Mucosa of descending colon (tissue), 3 donors: ENCODE measurements at regions not wholly inside any gene's neighbourhood (a gene's known extent, or its start where the extent isn't known, plus 50 kb on each side); places are given as distances from the start of the nearest gene placed in this dataset.
A peak's percentile ranks its signal among the peaks of the same experiment; 100 is the strongest.

Experiments used
- ATAC-seq: fragments of 200-7000 bp; cut with Tn5 transposase; one replicate; pipeline ENCODE4 v1.9.1; 2020; ENCODE audit warnings: mild to moderate bottlenecking, moderate library complexity
- DNase-seq, 3 donors: peaks; one replicate each; pipeline ENCODE4 v3.0.0-alpha.2; 2020
- H3K36me3 ChIP-seq: fragments of 200-600 bp; one replicate; pipeline ENCODE4 v1.8.0; 2021; ENCODE audit warnings: low read depth, mild to moderate bottlenecking
- H3K4me1 ChIP-seq: fragments of 200-600 bp; one replicate; pipeline ENCODE4 v1.8.0; 2021; ENCODE audit warnings: low read depth, mild to moderate bottlenecking
- H3K4me3 ChIP-seq: fragments of 200-600 bp; one replicate; pipeline ENCODE4 v1.8.0; 2021; ENCODE audit warnings: mild to moderate bottlenecking
- H3K9me3 ChIP-seq: fragments of 200-600 bp; one replicate; pipeline ENCODE4 v1.8.0; 2021; ENCODE audit warnings: mild to moderate bottlenecking
- CTCF ChIP-seq: fragments of 200-600 bp; IDR thresholded peaks from one replicate; pipeline ENCODE4 v1.8.0; 2022; ENCODE audit warnings: antibody characterized with exemption, mild to moderate bottlenecking
- intact Hi-C, 2 donors: fragments of 100-400 bp; cut with DNase I in 1 of 2; cut with micrococcal nuclease in 1 of 2; formaldehyde crosslinking; loops; one replicate each; pipeline versions ENCODE4 v1.11.0 to v1.11.1; 2022; cut with DNase I, micrococcal nuclease
- donor health status: DM: no; HTN: no; CAD: no; lungs with moderate emphysema.
- donor health status: DM: no; HTN: no; CAD: no.
- donor health status: DM: no; HTN: yes; CAD: no.

- no peak for DNase-seq
- peaks cover 11% of the 10 kb centered on the region for H3K4me1 ChIP-seq
- H3K9me3 ChIP-seq = no peaks in the 10 kb centered on the region
- intact Hi-C loops = no loop called here
- no peak for TF ChIP-seq CTCF
- H3K4me3 ChIP-seq = no peak overlapping the region
- H3K36me3 ChIP-seq = no peaks in the 10 kb centered on the region
- no peak for ATAC-seq
Observed at GRCh38 chr14:89576960-89577359, 159.9 kb upstream of the FOXN3 start.

- no peaks in the 10 kb centered on the region for H3K36me3 ChIP-seq
- ATAC-seq (no peak), DNase-seq (no peak)
- no peaks in the 10 kb centered on the region for H3K9me3 ChIP-seq
- TF ChIP-seq CTCF = no peak
- peaks cover 14% of the 10 kb centered on the region for H3K4me1 ChIP-seq
- intact Hi-C loops = no loop called here
- H3K4me3 ChIP-seq = no peak overlapping the region
Observed at GRCh38 chr14:89576145-89576927, 159.3 kb upstream of the FOXN3 start.

- Histone ChIP-seq H3K36me3 (no peaks in the 10 kb centered on the region), H3K4me3 (no peak overlapping the region), H3K4me1 (peaks cover 14% of the 10 kb centered on the region), H3K9me3 (no peaks in the 10 kb centered on the region)
- intact Hi-C loops = no loop called here
- TF ChIP-seq CTCF = no peak
- DNase-seq (no peak), ATAC-seq (no peak)
Observed at GRCh38 chr14:89575386-89576061, 158.5 kb upstream of the FOXN3 start.

- no peak for ATAC-seq
- no peak for DNase-seq
- Histone ChIP-seq H3K36me3 (no peaks in the 10 kb centered on the region), H3K4me1 (peaks cover 14% of the 10 kb centered on the region), H3K9me3 (no peaks in the 10 kb centered on the region), H3K4me3 (no peak overlapping the region)
- intact Hi-C loops = no loop called here
- no peak for TF ChIP-seq CTCF
Observed at GRCh38 chr14:89574420-89574819, 157.4 kb upstream of the FOXN3 start.

- ATAC-seq = peak; percentile 62
- no peak for DNase-seq
- no peaks in the 10 kb centered on the region for H3K36me3 ChIP-seq
- peaks cover 14% of the 10 kb centered on the region for H3K4me1 ChIP-seq
- no peaks in the 10 kb centered on the region for H3K9me3 ChIP-seq
- TF ChIP-seq CTCF = no peak
- intact Hi-C loops = no loop called here
- H3K4me3 ChIP-seq = no peak overlapping the region
Observed at GRCh38 chr14:89573399-89573657, 156.3 kb upstream of the FOXN3 start.
